ENCODE measurements at regions not wholly inside any gene's neighbourhood (a gene's known extent, or its start where the extent isn't known, plus 50 kb on each side); places are given as distances from the start of the nearest gene placed in this dataset.

- TF ChIP-seq CTCF (optimal IDR thresholded peaks at IDR 0.05 in 1 of 3, IDR thresholded peaks at IDR 0.05 in 1 of 3, conservative IDR thresholded peaks at IDR 0.05 in 1 of 3; ENCODE audit: extremely low read depth in 1 of 3, insufficient read depth in 2 of 3, low read length in 3 of 3) = no peak
- no peak for TF ChIP-seq EZH2 (IDR thresholded peaks at IDR 0.05; ENCODE audit: low read length)
Measured at GRCh38 chr16:85432606-85433005, 180.5 kb upstream of the GSE1 start.
